Tibial nerve (tissue), 4 donors: ENCODE measurements at regions not wholly inside any gene's neighbourhood (a gene's known extent, or its start where the extent isn't known, plus 50 kb on each side); places are given as distances from the start of the nearest gene placed in this dataset.
"Not testable (repeated sequence)": the region's sequence is repeated elsewhere in the genome, so short reads cannot be mapped to it uniquely, and the experiment has no call there.

Experiments
- DNase-seq, 2 donors: peaks; one replicate each; pipeline ENCODE4 v3.0.0-alpha.2; 2019; ENCODE audit warnings: low spot score in 2 of 2
- H3K27ac ChIP-seq, 4 donors: fragments of 200-600 bp; sonication (generic) in 3 of 4; one replicate each; pipeline ENCODE4 v1.5.1; 2017 to 2019; ENCODE audit warnings: mild to moderate bottlenecking in 1 of 4
- H3K27me3 ChIP-seq, 2 donors: fragments of 200-600 bp; sonication (generic) in 1 of 2; one replicate each; pipeline versions ENCODE4 v1.5.1 to v1.6.0; 2017 to 2019
- H3K36me3 ChIP-seq, 3 donors: fragments of 200-600 bp; sonication (generic); one replicate each; pipeline ENCODE4 v1.5.1; 2018 to 2019
- H3K4me1 ChIP-seq, 4 donors: fragments of 200-600 bp; sonication (generic) in 3 of 4; one replicate each; pipeline ENCODE4 v1.5.1; 2017 to 2019
- H3K4me3 ChIP-seq, 4 donors: fragments of 200-600 bp; sonication (generic) in 3 of 4; one replicate each; pipeline ENCODE4 v1.5.1; 2017 to 2019; ENCODE audit warnings: mild to moderate bottlenecking in 1 of 4, moderate library complexity in 1 of 4
- H3K9me3 ChIP-seq, 4 donors: fragments of 200-600 bp; sonication (generic) in 3 of 4; one replicate each; pipeline ENCODE4 v1.5.1; 2017 to 2019
- CTCF ChIP-seq, 5 experiments: fragments of 200-600 bp in 3 of 5; fragments of 450-650 bp in 2 of 5; sonication (generic) in 3 of 5; IDR thresholded peaks; one replicate each; pipeline ENCODE4 v1.5.1; 2016 to 2019; ENCODE audit warnings: antibody characterized with exemption in 5 of 5, mild to moderate bottlenecking in 3 of 5, moderate library complexity in 2 of 5
- EP300 ChIP-seq, 2 donors: sonication (generic); formaldehyde crosslinking; IDR thresholded peaks; one replicate each; pipeline ENCODE4 v1.6.1; 2017; ENCODE audit warnings: antibody characterized with exemption in 2 of 2, mild to moderate bottlenecking in 1 of 2
- POLR2A ChIP-seq, 2 donors: fragments of 450-650 bp; IDR thresholded peaks; one replicate each; pipeline ENCODE4 v1.6.1; 2017; ENCODE audit warnings: antibody characterized with exemption in 2 of 2, mild to moderate bottlenecking in 2 of 2, moderate library complexity in 2 of 2
- WGBS, 2 donors: methylation state at CpG; one replicate each; pipeline ENCODE4 v1.1.5; 2018; 5-methylcytosine and 5-hydroxymethylcytosine counted together

DNA sequence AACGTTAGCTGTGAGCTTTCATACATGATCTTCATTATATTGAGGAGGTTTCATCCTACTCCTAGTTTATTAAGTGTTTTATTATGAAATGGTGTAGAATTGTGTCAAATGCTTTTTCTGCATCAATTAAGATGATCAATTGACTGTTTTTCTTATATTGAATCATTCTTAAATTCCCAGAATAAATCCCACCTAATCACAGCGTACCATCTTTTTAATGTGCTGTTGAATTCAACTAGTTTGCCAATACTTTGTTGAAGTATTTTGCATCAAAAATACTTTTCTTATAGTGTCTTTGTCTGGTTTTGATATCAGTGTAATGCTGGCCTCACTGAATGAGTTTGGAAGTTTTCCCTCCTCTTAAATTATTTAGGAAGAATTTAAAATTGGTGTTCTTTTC lies 138.6 kb upstream of the SGCG start:
- WGBS, 2 donors, result 86 to 88% methylated on average over 2 of the region's 2 CpGs
- H3K27me3 ChIP-seq, result no peaks in the 10 kb centered on the region
- no peaks in the 10 kb centered on the region for H3K9me3 ChIP-seq
- no peak overlapping the region for H3K27ac ChIP-seq
- H3K36me3 ChIP-seq, result no peaks in the 10 kb centered on the region
- TF ChIP-seq EP300 (IDR thresholded peaks at IDR 0.05), result no peak
- TF ChIP-seq POLR2A (IDR thresholded peaks at IDR 0.05), result no peak
- no peak for TF ChIP-seq CTCF (IDR thresholded peaks at IDR 0.05)
- DNase-seq, result no peak
- no peak overlapping the region for H3K4me3 ChIP-seq
- no peaks in the 10 kb centered on the region for H3K4me1 ChIP-seq

- H3K9me3 ChIP-seq, result no peaks in the 10 kb centered on the region
- no peak overlapping the region for H3K4me3 ChIP-seq
- no peak overlapping the region for H3K27ac ChIP-seq
- H3K4me1 ChIP-seq, result no peaks in the 10 kb centered on the region
- DNase-seq, result no peak
- TF ChIP-seq EP300 (IDR thresholded peaks at IDR 0.05) (no peak), POLR2A (IDR thresholded peaks at IDR 0.05) (no peak), CTCF (IDR thresholded peaks at IDR 0.05) (no peak)
- 92 to 100% methylated on average over 1 of the region's 1 CpG for WGBS, 2 donors
- no peaks in the 10 kb centered on the region for H3K36me3 ChIP-seq
- H3K27me3 ChIP-seq, result no peaks in the 10 kb centered on the region
Measured at GRCh38 chr13:23044906-23045305, 135.9 kb upstream of the SGCG start.

GRCh38 chr13:23050126-23050525 lies 130.7 kb upstream of the SGCG start:
- 48 to 67% methylated on average over 3 of the region's 3 CpGs for WGBS, 2 donors
- Histone ChIP-seq H3K9me3 (no peaks in the 10 kb centered on the region), H3K27me3 (no peaks in the 10 kb centered on the region), H3K4me3 (no peak overlapping the region), H3K4me1 (no peaks in the 10 kb centered on the region), H3K36me3 (no peaks in the 10 kb centered on the region), H3K27ac (no peak overlapping the region)
- no peak for DNase-seq
- TF ChIP-seq EP300 (IDR thresholded peaks at IDR 0.05) (no peak), CTCF (IDR thresholded peaks at IDR 0.05) (no peak), POLR2A (IDR thresholded peaks at IDR 0.05) (no peak)

GRCh38 chr13:23053711-23054110 lies 127.1 kb upstream of the SGCG start:
- H3K36me3 ChIP-seq, result not testable (repeated sequence)
- 74 to 87% methylated on average over 5 of the region's 5 CpGs for whole genome bisulfite sequencing, 2 donors

DNA sequence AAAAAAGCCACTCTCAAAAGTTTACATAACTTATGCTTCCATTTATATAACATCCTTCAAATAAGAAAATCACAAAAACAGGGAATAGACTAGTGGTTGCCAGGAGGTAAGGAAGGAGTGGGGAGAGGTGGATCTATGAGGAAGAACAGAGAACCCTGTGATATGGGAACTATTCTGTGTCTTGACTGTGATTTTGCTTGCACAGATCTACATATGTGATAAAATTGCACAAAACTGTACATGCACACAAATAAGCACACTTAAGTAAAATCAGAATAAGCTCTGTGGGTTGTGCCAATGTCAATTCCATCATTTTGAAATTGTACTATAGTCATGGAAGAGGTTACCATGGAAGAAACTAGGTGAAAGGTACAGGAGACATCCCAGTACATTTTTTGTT lies 121.6 kb upstream of the SGCG start:
- TF ChIP-seq POLR2A (IDR thresholded peaks at IDR 0.05) (no peak), CTCF (IDR thresholded peaks at IDR 0.05) (no peak), EP300 (IDR thresholded peaks at IDR 0.05) (no peak)
- DNase-seq, result no peak
- H3K9me3 ChIP-seq, result no peaks in the 10 kb centered on the region
- H3K4me3 ChIP-seq, result no peak overlapping the region
- H3K27ac ChIP-seq, result no peak overlapping the region
- H3K4me1 ChIP-seq, result no peaks in the 10 kb centered on the region
- no peaks in the 10 kb centered on the region for H3K27me3 ChIP-seq
- no peaks in the 10 kb centered on the region for H3K36me3 ChIP-seq

More at GRCh38 chr13:23053711-23054110, 127.1 kb upstream of the SGCG start:
- not testable (repeated sequence) for DNase-seq, H3K27me3 ChIP-seq, H3K9me3 ChIP-seq, H3K4me1 ChIP-seq, H3K27ac ChIP-seq, H3K4me3 ChIP-seq

DNA sequence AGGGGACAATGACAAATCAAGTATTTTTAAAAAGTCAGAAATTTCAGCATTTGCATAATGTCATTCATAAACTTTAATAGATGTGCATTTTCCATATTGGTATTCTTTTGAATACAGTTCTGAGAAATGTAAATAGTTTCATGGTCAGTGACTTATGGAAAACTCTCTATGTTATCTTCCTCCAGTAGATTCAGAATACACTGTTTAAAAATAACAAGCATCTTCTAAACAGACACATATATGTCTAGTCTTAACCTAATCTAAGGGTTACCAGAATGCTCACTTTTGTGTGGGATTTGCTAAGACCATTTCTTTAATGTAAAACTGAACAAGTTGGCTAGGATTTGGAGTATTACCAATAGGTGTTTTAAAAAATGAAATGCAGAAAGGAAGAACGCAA lies 119.8 kb upstream of the SGCG start:
- DNase-seq, result no peak
- no peak overlapping the region for H3K4me3 ChIP-seq
- no peak overlapping the region for H3K27ac ChIP-seq
- TF ChIP-seq POLR2A (IDR thresholded peaks at IDR 0.05) (no peak), CTCF (IDR thresholded peaks at IDR 0.05) (no peak), EP300 (IDR thresholded peaks at IDR 0.05) (no peak)
- no peaks in the 10 kb centered on the region for H3K9me3 ChIP-seq
- H3K4me1 ChIP-seq, result no peaks in the 10 kb centered on the region
- 85 to 96% methylated on average over 1 of the region's 1 CpG for WGBS, 2 donors
- no peaks in the 10 kb centered on the region for H3K27me3 ChIP-seq
- no peaks in the 10 kb centered on the region for H3K36me3 ChIP-seq
